ENCODE measurements at regions not wholly inside any gene's neighbourhood (a gene's known extent, or its start where the extent isn't known, plus 50 kb on each side); places are given as distances from the start of the nearest gene placed in this dataset.
A peak's percentile ranks its signal among the peaks of the same experiment; 100 is the strongest.

GRCh38 chr1:234542211-234542850, 63.4 kb upstream of the TARBP1 start:
- CTCF ChIA-PET = interaction anchor here (1.1 to 1.6 kb wide), 2 partner anchors 12 to 386 kb away, joined by 3 to 6 read pairs; no protein-coding TSS in a partner anchor
- Mint-ChIP-seq H3K27me3 (no peaks in the 10 kb centered on the region), H3K36me3 (ENCODE audit: low read depth) (no peaks in the 10 kb centered on the region), H3K27ac (no peak overlapping the region), H3K9me3 (ENCODE audit: low read depth) (no peaks in the 10 kb centered on the region), H3K4me1 (peaks cover 23% of the 10 kb centered on the region), H3K4me3 (no peak overlapping the region)
- ATAC-seq = no peak
- DNase-seq = no peak
- POLR2A ChIA-PET = no interaction called here
- intact Hi-C loops (cut with DNase I, micrococcal nuclease) = loop anchor here in 1 of 2 experiments (5.0 kb wide), 1 partner anchor 40 kb away; no protein-coding TSS in a partner anchor

GRCh38 chr1:234541286-234541975, 62.5 kb upstream of the TARBP1 start:
- DNase-seq (peak; percentile 33), ATAC-seq (peak; percentile 64)
- intact Hi-C loops (cut with DNase I, micrococcal nuclease) = loop anchor here in 1 of 2 experiments (5.0 kb wide), 1 partner anchor 39 kb away; no protein-coding TSS in a partner anchor
- H3K27me3 Mint-ChIP-seq = no peaks in the 10 kb centered on the region
- CTCF ChIA-PET = interaction anchor here (0.6 to 1.6 kb wide), 3 partner anchors 12 to 328 kb away, joined by 3 to 6 read pairs (median 4); no protein-coding TSS in a partner anchor
- no peak overlapping the region for H3K27ac Mint-ChIP-seq
- H3K36me3 Mint-ChIP-seq (ENCODE audit: low read depth) = no peaks in the 10 kb centered on the region
- no peaks in the 10 kb centered on the region for H3K9me3 Mint-ChIP-seq (ENCODE audit: low read depth)
- H3K4me3 Mint-ChIP-seq = no peak overlapping the region
- POLR2A ChIA-PET = no interaction called here
- H3K4me1 Mint-ChIP-seq = peaks cover 23% of the 10 kb centered on the region

GRCh38 chr1:234540404-234540762, 61.4 kb upstream of the TARBP1 start:
- H3K4me1 Mint-ChIP-seq = peaks cover 21% of the 10 kb centered on the region
- H3K36me3 Mint-ChIP-seq (ENCODE audit: low read depth) = no peaks in the 10 kb centered on the region
- no peaks in the 10 kb centered on the region for H3K27me3 Mint-ChIP-seq
- POLR2A ChIA-PET = no interaction called here
- H3K9me3 Mint-ChIP-seq (ENCODE audit: low read depth) = no peaks in the 10 kb centered on the region
- no peak overlapping the region for H3K4me3 Mint-ChIP-seq
- H3K27ac Mint-ChIP-seq = no peak overlapping the region
- ATAC-seq = no peak
- CTCF ChIA-PET = interaction anchor here (0.9 to 1.1 kb wide), 3 partner anchors 11 to 148 kb away, joined by 3 read pairs; no protein-coding TSS in a partner anchor
- DNase-seq = no peak
- intact Hi-C loops (cut with DNase I, micrococcal nuclease) = loop anchor here in 1 of 2 experiments (5.0 kb wide), 1 partner anchor 38 kb away; no protein-coding TSS in a partner anchor

- POLR2A ChIA-PET = no interaction called here
- CTCF ChIA-PET = interaction anchor here (0.9 to 1.1 kb wide), 2 partner anchors 11 to 58 kb away, joined by 3 read pairs; no protein-coding TSS in a partner anchor
- DNase-seq = no peak
- no peak overlapping the region for H3K27ac Mint-ChIP-seq
- no peaks in the 10 kb centered on the region for H3K27me3 Mint-ChIP-seq
- H3K4me1 Mint-ChIP-seq = peaks cover 16% of the 10 kb centered on the region
- intact Hi-C loops (cut with DNase I, micrococcal nuclease) = loop anchor here in 1 of 2 experiments (5.0 kb wide), 1 partner anchor 38 kb away; no protein-coding TSS in a partner anchor
- no peaks in the 10 kb centered on the region for H3K36me3 Mint-ChIP-seq (ENCODE audit: low read depth)
- ATAC-seq = no peak
- H3K4me3 Mint-ChIP-seq = no peak overlapping the region
- no peaks in the 10 kb centered on the region for H3K9me3 Mint-ChIP-seq (ENCODE audit: low read depth)
These were observed 60.9 kb upstream of the TARBP1 start for GRCh38 chr1:234539666-234540403.

GRCh38 chr1:234538930-234539649, 60.1 kb upstream of the TARBP1 start:
- intact Hi-C loops (cut with DNase I, micrococcal nuclease) = no loop called here
- H3K9me3 Mint-ChIP-seq (ENCODE audit: low read depth) = no peaks in the 10 kb centered on the region
- DNase-seq = no peak
- POLR2A ChIA-PET = no interaction called here
- no peak for ATAC-seq
- no peak overlapping the region for H3K27ac Mint-ChIP-seq
- CTCF ChIA-PET = interaction anchor here (0.6 to 1.3 kb wide), 3 partner anchors 10 to 112 kb away, joined by 3 to 4 read pairs (median 3); no protein-coding TSS in a partner anchor
- peaks cover 8% of the 10 kb centered on the region for H3K4me1 Mint-ChIP-seq
- no peaks in the 10 kb centered on the region for H3K36me3 Mint-ChIP-seq (ENCODE audit: low read depth)
- H3K27me3 Mint-ChIP-seq = no peaks in the 10 kb centered on the region
- no peak overlapping the region for H3K4me3 Mint-ChIP-seq

- intact Hi-C loops (cut with DNase I, micrococcal nuclease) = no loop called here
- Mint-ChIP-seq H3K4me1 (no peaks in the 10 kb centered on the region), H3K27ac (no peak overlapping the region), H3K36me3 (ENCODE audit: low read depth) (no peaks in the 10 kb centered on the region), H3K9me3 (ENCODE audit: low read depth) (no peaks in the 10 kb centered on the region), H3K27me3 (no peaks in the 10 kb centered on the region), H3K4me3 (no peak overlapping the region)
- no peak for DNase-seq
- POLR2A ChIA-PET = no interaction called here
- ATAC-seq = no peak
- CTCF ChIA-PET = interaction anchor here (0.6 to 1.3 kb wide), 3 partner anchors 27 to 113 kb away, joined by 3 to 4 read pairs (median 3); no protein-coding TSS in a partner anchor
These were observed 59.2 kb upstream of the TARBP1 start for GRCh38 chr1:234538062-234538731.

- intact Hi-C loops (cut with DNase I, micrococcal nuclease) = no loop called here
- Mint-ChIP-seq H3K27ac (no peak overlapping the region), H3K4me3 (no peak overlapping the region), H3K9me3 (ENCODE audit: low read depth) (no peaks in the 10 kb centered on the region), H3K27me3 (no peaks in the 10 kb centered on the region), H3K36me3 (ENCODE audit: low read depth) (no peaks in the 10 kb centered on the region), H3K4me1 (no peaks in the 10 kb centered on the region)
- ChIA-PET CTCF (interaction anchor here (0.8 kb wide), 1 partner anchor 83 kb away, joined by 3 read pairs; no protein-coding TSS in a partner anchor), POLR2A (no interaction called here)
- ATAC-seq = no peak
- DNase-seq = no peak
These were observed 58.3 kb upstream of the TARBP1 start for GRCh38 chr1:234537236-234537635.

- Mint-ChIP-seq H3K4me3 (no peak overlapping the region), H3K36me3 (ENCODE audit: low read depth) (no peaks in the 10 kb centered on the region), H3K27me3 (no peaks in the 10 kb centered on the region), H3K27ac (no peak overlapping the region), H3K4me1 (no peaks in the 10 kb centered on the region), H3K9me3 (ENCODE audit: low read depth) (no peaks in the 10 kb centered on the region)
- intact Hi-C loops (cut with DNase I, micrococcal nuclease) = no loop called here
- DNase-seq = no peak
- POLR2A ChIA-PET = no interaction called here
- CTCF ChIA-PET = interaction anchor here (0.8 kb wide), 1 partner anchor 82 kb away, joined by 3 read pairs; no protein-coding TSS in a partner anchor
- ATAC-seq = no peak
These were observed 57.8 kb upstream of the TARBP1 start for GRCh38 chr1:234536741-234537140.

GRCh38 chr1:234535763-234536515, 57.0 kb upstream of the TARBP1 start:
- ATAC-seq (no peak), DNase-seq (no peak)
- no peaks in the 10 kb centered on the region for H3K36me3 Mint-ChIP-seq (ENCODE audit: low read depth)
- no peak overlapping the region for H3K4me3 Mint-ChIP-seq
- no peaks in the 10 kb centered on the region for H3K4me1 Mint-ChIP-seq
- POLR2A ChIA-PET = interaction anchor here (0.6 kb wide), 1 partner anchor 55 kb away, joined by 3 read pairs; no protein-coding TSS in a partner anchor
- H3K27me3 Mint-ChIP-seq = no peaks in the 10 kb centered on the region
- intact Hi-C loops (cut with DNase I, micrococcal nuclease) = no loop called here
- H3K27ac Mint-ChIP-seq = no peak overlapping the region
- CTCF ChIA-PET = interaction anchor here (0.8 to 1.4 kb wide), 3 partner anchors 17 to 81 kb away, joined by 3 to 4 read pairs (median 3); no protein-coding TSS in a partner anchor
- no peaks in the 10 kb centered on the region for H3K9me3 Mint-ChIP-seq (ENCODE audit: low read depth)

- ChIA-PET CTCF (interaction anchor here (1.4 kb wide), 1 partner anchor 22 kb away, joined by 4 read pairs; no protein-coding TSS in a partner anchor), POLR2A (no interaction called here)
These were observed 56.2 kb upstream of the TARBP1 start for GRCh38 chr1:234535218-234535617.

More at GRCh38 chr1:234535218-234535617, 56.2 kb upstream of the TARBP1 start:
- no peaks in the 10 kb centered on the region for H3K27me3 Mint-ChIP-seq
- no peak overlapping the region for H3K4me3 Mint-ChIP-seq
- ATAC-seq = no peak
- no peaks in the 10 kb centered on the region for H3K4me1 Mint-ChIP-seq
- H3K9me3 Mint-ChIP-seq (ENCODE audit: low read depth) = no peaks in the 10 kb centered on the region
- intact Hi-C loops (cut with DNase I, micrococcal nuclease) = no loop called here
- no peak for DNase-seq
- no peak overlapping the region for H3K27ac Mint-ChIP-seq
- no peaks in the 10 kb centered on the region for H3K36me3 Mint-ChIP-seq (ENCODE audit: low read depth)

All from activated CD4-positive, alpha-beta T cell treated with anti-CD3 and anti-CD28 coated beads for 36 hours (primary cell).